ENCODE measurements at regions not wholly inside any gene's neighbourhood (a gene's known extent, or its start where the extent isn't known, plus 50 kb on each side); places are given as distances from the start of the nearest gene placed in this dataset.

DNA sequence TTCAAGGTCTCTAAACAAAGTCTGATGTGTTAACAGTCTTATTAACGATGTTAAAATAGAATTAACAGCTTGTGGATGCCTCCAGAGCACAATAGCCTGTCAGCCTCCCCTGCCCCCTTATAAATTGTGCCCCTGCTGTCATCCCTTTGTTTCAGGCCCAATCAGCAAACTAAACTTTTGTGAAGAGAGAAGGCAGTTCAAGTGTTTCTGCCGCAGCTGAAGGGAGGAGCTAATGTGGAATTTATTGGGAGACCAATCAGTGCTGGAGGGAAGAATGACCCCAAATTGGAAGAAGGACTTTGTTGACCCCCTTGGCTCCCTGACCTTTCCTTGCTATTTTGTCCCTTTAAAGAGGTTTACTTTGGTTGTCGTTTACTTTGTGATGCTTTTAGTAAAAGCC lies 160.5 kb downstream of the TM9SF2 start:
- Histone ChIP-seq H3K4me1 (ENCODE audit: control insufficient read depth in 1 of 2, insufficient read depth in 2 of 2, low read length in 2 of 2) (peaks cover 16 to 20% of the 10 kb centered on the region in 2 donors), H3K27ac (ENCODE audit: low read depth, low read length) (no peak overlapping the region), H3K27me3 (ENCODE audit: control insufficient read depth in 1 of 2, insufficient read depth in 2 of 2, low read length in 2 of 2) (no peaks in the 10 kb centered on the region), H3K4me3 (ENCODE audit: low read depth in 1 of 2, low read length in 2 of 2) (no peak overlapping the region), H3K9ac (ENCODE audit: low read depth in 1 of 2, low read length in 2 of 2) (no peak overlapping the region), H3K36me3 (ENCODE audit: control insufficient read depth in 1 of 2, insufficient read depth in 2 of 2, low read length in 2 of 2) (no peaks in the 10 kb centered on the region), H3K9me3 (ENCODE audit: control insufficient read depth in 1 of 2, low read length in 2 of 2) (no peaks in the 10 kb centered on the region)

GRCh38 chr13:99659866-99660554 lies 158.7 kb downstream of the TM9SF2 start:
- Histone ChIP-seq H3K27ac (ENCODE audit: low read depth, low read length) (no peak overlapping the region), H3K27me3 (ENCODE audit: control insufficient read depth in 1 of 2, insufficient read depth in 2 of 2, low read length in 2 of 2) (no peaks in the 10 kb centered on the region), H3K9ac (ENCODE audit: low read depth in 1 of 2, low read length in 2 of 2) (no peak overlapping the region), H3K9me3 (ENCODE audit: control insufficient read depth in 1 of 2, low read length in 2 of 2) (no peaks in the 10 kb centered on the region), H3K36me3 (ENCODE audit: control insufficient read depth in 1 of 2, insufficient read depth in 2 of 2, low read length in 2 of 2) (no peaks in the 10 kb centered on the region), H3K4me1 (ENCODE audit: control insufficient read depth in 1 of 2, insufficient read depth in 2 of 2, low read length in 2 of 2) (peaks cover 22% of the 10 kb centered on the region in 2 donors), H3K4me3 (ENCODE audit: low read depth in 1 of 2, low read length in 2 of 2) (no peak overlapping the region)

DNA sequence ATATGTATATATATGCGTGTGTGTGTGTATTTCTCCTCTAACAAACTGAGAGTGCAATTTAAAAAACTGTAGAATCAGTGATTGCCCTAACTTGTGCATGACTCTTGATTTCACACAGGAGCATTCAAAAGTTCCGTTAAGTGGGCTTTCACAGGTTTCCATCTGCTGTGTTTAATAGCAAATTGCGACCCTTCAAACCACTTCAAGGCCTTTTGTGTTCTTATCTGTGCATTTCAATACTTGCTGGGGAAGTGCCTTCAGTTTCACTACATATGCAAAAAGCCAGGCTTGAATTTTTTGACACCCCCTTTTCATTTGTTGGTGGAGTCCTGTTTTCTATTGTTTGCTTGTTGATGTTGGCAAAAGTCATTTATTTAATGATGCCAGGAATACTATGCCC lies 158.0 kb downstream of the TM9SF2 start:
- H3K4me3 ChIP-seq (ENCODE audit: low read depth in 1 of 2, low read length in 2 of 2) = no peak overlapping the region
- no peak overlapping the region for H3K27ac ChIP-seq (ENCODE audit: low read depth, low read length)
- H3K36me3 ChIP-seq (ENCODE audit: control insufficient read depth in 1 of 2, insufficient read depth in 2 of 2, low read length in 2 of 2) = no peaks in the 10 kb centered on the region
- H3K9ac ChIP-seq (ENCODE audit: low read depth in 1 of 2, low read length in 2 of 2) = no peak overlapping the region
- peaks cover 22% of the 10 kb centered on the region in 2 donors for H3K4me1 ChIP-seq (ENCODE audit: control insufficient read depth in 1 of 2, insufficient read depth in 2 of 2, low read length in 2 of 2)
- H3K9me3 ChIP-seq (ENCODE audit: control insufficient read depth in 1 of 2, low read length in 2 of 2) = no peaks in the 10 kb centered on the region
- no peaks in the 10 kb centered on the region for H3K27me3 ChIP-seq (ENCODE audit: control insufficient read depth in 1 of 2, insufficient read depth in 2 of 2, low read length in 2 of 2)

- H3K4me3 ChIP-seq (ENCODE audit: low read depth in 1 of 2, low read length in 2 of 2) = peak overlapping the region; percentile 71 to 72
- H3K27me3 ChIP-seq (ENCODE audit: control insufficient read depth in 1 of 2, insufficient read depth in 2 of 2, low read length in 2 of 2) = no peaks in the 10 kb centered on the region
- no peaks in the 10 kb centered on the region for H3K36me3 ChIP-seq (ENCODE audit: control insufficient read depth in 1 of 2, insufficient read depth in 2 of 2, low read length in 2 of 2)
- peaks cover 21 to 22% of the 10 kb centered on the region in 2 donors for H3K4me1 ChIP-seq (ENCODE audit: control insufficient read depth in 1 of 2, insufficient read depth in 2 of 2, low read length in 2 of 2)
- peak overlapping the region; percentile 58 for H3K27ac ChIP-seq (ENCODE audit: low read depth, low read length)
- H3K9me3 ChIP-seq (ENCODE audit: control insufficient read depth in 1 of 2, low read length in 2 of 2) = no peaks in the 10 kb centered on the region
- peak overlapping the region; percentile 64 to 68 for H3K9ac ChIP-seq (ENCODE audit: low read depth in 1 of 2, low read length in 2 of 2)
Observed at GRCh38 chr13:99658261-99658991, 157.2 kb downstream of the TM9SF2 start.

GRCh38 chr13:99657848-99658260 lies 156.6 kb downstream of the TM9SF2 start:
- peak overlapping the region; percentile 11 for H3K27ac ChIP-seq (ENCODE audit: low read depth, low read length)
- peak overlapping the region; percentile 71 to 72 for H3K4me3 ChIP-seq (ENCODE audit: low read depth in 1 of 2, low read length in 2 of 2)
- no peaks in the 10 kb centered on the region for H3K36me3 ChIP-seq (ENCODE audit: control insufficient read depth in 1 of 2, insufficient read depth in 2 of 2, low read length in 2 of 2)
- no peaks in the 10 kb centered on the region for H3K27me3 ChIP-seq (ENCODE audit: control insufficient read depth in 1 of 2, insufficient read depth in 2 of 2, low read length in 2 of 2)
- H3K4me1 ChIP-seq (ENCODE audit: control insufficient read depth in 1 of 2, insufficient read depth in 2 of 2, low read length in 2 of 2) = peaks cover 15 to 21% of the 10 kb centered on the region in 2 donors
- H3K9ac ChIP-seq (ENCODE audit: low read depth in 1 of 2, low read length in 2 of 2) = peak overlapping the region; percentile 64 to 68
- H3K9me3 ChIP-seq (ENCODE audit: control insufficient read depth in 1 of 2, low read length in 2 of 2) = no peaks in the 10 kb centered on the region

GRCh38 chr13:99656844-99657381 lies 155.6 kb downstream of the TM9SF2 start:
- Histone ChIP-seq H3K36me3 (ENCODE audit: control insufficient read depth in 1 of 2, insufficient read depth in 2 of 2, low read length in 2 of 2) (no peaks in the 10 kb centered on the region), H3K4me3 (ENCODE audit: low read depth in 1 of 2, low read length in 2 of 2) (no peak overlapping the region), H3K4me1 (ENCODE audit: control insufficient read depth in 1 of 2, insufficient read depth in 2 of 2, low read length in 2 of 2) (peaks cover 13 to 17% of the 10 kb centered on the region in 2 donors), H3K9ac (ENCODE audit: low read depth in 1 of 2, low read length in 2 of 2) (no peak overlapping the region), H3K9me3 (ENCODE audit: control insufficient read depth in 1 of 2, low read length in 2 of 2) (no peaks in the 10 kb centered on the region), H3K27ac (ENCODE audit: low read depth, low read length) (no peak overlapping the region), H3K27me3 (ENCODE audit: control insufficient read depth in 1 of 2, insufficient read depth in 2 of 2, low read length in 2 of 2) (no peaks in the 10 kb centered on the region)

GRCh38 chr13:99656092-99656745 lies 154.9 kb downstream of the TM9SF2 start:
- Histone ChIP-seq H3K27ac (ENCODE audit: low read depth, low read length) (no peak overlapping the region), H3K4me3 (ENCODE audit: low read depth in 1 of 2, low read length in 2 of 2) (peak overlapping the region in 1 of 2 donors; percentile 32), H3K27me3 (ENCODE audit: control insufficient read depth in 1 of 2, insufficient read depth in 2 of 2, low read length in 2 of 2) (no peaks in the 10 kb centered on the region), H3K9ac (ENCODE audit: low read depth in 1 of 2, low read length in 2 of 2) (peak overlapping the region in 1 of 2 donors; percentile 16), H3K36me3 (ENCODE audit: control insufficient read depth in 1 of 2, insufficient read depth in 2 of 2, low read length in 2 of 2) (no peaks in the 10 kb centered on the region), H3K9me3 (ENCODE audit: control insufficient read depth in 1 of 2, low read length in 2 of 2) (no peaks in the 10 kb centered on the region), H3K4me1 (ENCODE audit: control insufficient read depth in 1 of 2, insufficient read depth in 2 of 2, low read length in 2 of 2) (peaks cover 13 to 17% of the 10 kb centered on the region in 2 donors)

DNA sequence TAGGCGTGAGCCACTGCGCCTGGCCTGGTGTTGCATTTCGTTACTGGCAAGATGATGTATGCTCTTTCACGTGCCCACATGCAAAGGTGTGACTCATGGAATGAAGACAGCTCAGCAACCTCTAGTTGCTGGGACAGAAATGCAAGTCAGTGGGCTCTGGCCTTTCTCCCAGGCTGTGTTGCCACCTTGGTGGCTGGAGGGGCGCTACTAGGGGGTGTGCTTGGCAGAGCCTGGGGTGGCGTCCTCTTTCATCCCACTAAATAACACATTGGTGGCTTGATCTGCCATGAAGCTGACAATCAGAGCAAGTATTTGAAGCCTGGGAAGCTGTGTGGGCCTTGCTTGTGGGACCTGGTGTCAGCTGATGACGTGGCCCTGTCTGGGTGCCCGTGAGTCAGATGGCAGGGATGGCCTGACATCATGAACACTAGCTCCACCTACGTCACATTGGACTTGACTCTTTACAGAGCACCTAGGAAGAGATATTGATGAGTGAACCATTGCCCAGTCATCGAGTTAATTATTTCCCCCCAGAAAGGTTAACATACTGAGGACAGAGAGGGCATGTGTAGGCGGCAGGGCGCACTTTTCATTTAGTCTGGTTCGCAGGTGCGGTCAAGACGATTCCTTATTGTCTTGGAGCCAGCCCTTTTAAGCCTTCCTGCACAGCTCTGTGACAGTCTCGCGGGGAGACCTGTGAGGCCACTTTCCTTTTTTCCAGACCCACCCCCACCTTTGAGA lies 154.2 kb downstream of the TM9SF2 start:
- Histone ChIP-seq H3K27me3 (ENCODE audit: control insufficient read depth in 1 of 2, insufficient read depth in 2 of 2, low read length in 2 of 2) (no peaks in the 10 kb centered on the region), H3K4me3 (ENCODE audit: low read depth in 1 of 2, low read length in 2 of 2) (peak overlapping the region in 1 of 2 donors; percentile 32), H3K9me3 (ENCODE audit: control insufficient read depth in 1 of 2, low read length in 2 of 2) (no peaks in the 10 kb centered on the region), H3K27ac (ENCODE audit: low read depth, low read length) (no peak overlapping the region), H3K4me1 (ENCODE audit: control insufficient read depth in 1 of 2, insufficient read depth in 2 of 2, low read length in 2 of 2) (peaks cover 13 to 17% of the 10 kb centered on the region in 2 donors), H3K36me3 (ENCODE audit: control insufficient read depth in 1 of 2, insufficient read depth in 2 of 2, low read length in 2 of 2) (no peaks in the 10 kb centered on the region), H3K9ac (ENCODE audit: low read depth in 1 of 2, low read length in 2 of 2) (peak overlapping the region in 1 of 2 donors; percentile 16)

DNA sequence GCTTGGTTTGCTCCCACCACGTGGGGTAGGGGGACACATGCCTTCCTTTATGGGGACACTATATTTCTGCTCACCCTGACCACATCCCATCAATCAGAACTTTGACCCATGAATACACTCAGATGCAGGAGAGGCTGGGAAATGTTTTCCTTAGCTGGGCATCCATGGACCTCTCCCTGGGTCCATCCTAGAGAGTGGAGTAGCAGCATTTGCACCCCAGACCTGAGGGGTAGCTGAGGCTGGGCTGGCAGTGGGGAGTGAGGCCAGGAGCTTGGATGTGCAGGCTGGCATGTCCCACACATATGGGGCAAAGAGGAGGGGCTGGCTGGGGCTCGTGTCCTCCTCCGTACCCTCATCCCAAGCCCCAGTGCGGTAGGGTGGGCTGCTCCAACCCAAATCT lies 152.8 kb downstream of the TM9SF2 start:
- Histone ChIP-seq H3K27ac (ENCODE audit: low read depth, low read length) (no peak overlapping the region), H3K9me3 (ENCODE audit: control insufficient read depth in 1 of 2, low read length in 2 of 2) (no peaks in the 10 kb centered on the region), H3K36me3 (ENCODE audit: control insufficient read depth in 1 of 2, insufficient read depth in 2 of 2, low read length in 2 of 2) (no peaks in the 10 kb centered on the region), H3K4me3 (ENCODE audit: low read depth in 1 of 2, low read length in 2 of 2) (no peak overlapping the region), H3K4me1 (ENCODE audit: control insufficient read depth in 1 of 2, insufficient read depth in 2 of 2, low read length in 2 of 2) (peaks cover 12 to 13% of the 10 kb centered on the region in 2 donors), H3K9ac (ENCODE audit: low read depth in 1 of 2, low read length in 2 of 2) (no peak overlapping the region), H3K27me3 (ENCODE audit: control insufficient read depth in 1 of 2, insufficient read depth in 2 of 2, low read length in 2 of 2) (no peaks in the 10 kb centered on the region)
